ENCODE measurements at regions not wholly inside any gene's neighbourhood (a gene's known extent, or its start where the extent isn't known, plus 50 kb on each side); places are given as distances from the start of the nearest gene placed in this dataset.

- TF ChIP-seq POLR2AphosphoS5 (IDR thresholded peaks at IDR 0.05; ENCODE audit: low read depth), result no peak
- TF ChIP-seq CTCF (IDR thresholded peaks at IDR 0.05; ENCODE audit: insufficient read depth, low read length), result no peak
These were observed 93.5 kb upstream of the SLIT2 start for GRCh38 chr4:20158195-20158594.

Measured in HL-60 (cell line).